ENCODE measurements at regions not wholly inside any gene's neighbourhood (a gene's known extent, or its start where the extent isn't known, plus 50 kb on each side); places are given as distances from the start of the nearest gene placed in this dataset.

GRCh38 chr6:133088931-133089695, 152.0 kb upstream of the EYA4 start:
- H3K4me2 ChIP-seq (ENCODE audit: insufficient read depth in 1 of 2, low read depth in 2 of 2, low read length in 2 of 2), result no peak overlapping the region
- no peaks in the 10 kb centered on the region for H3K27me3 ChIP-seq (replicated peaks in 1 of 4; ENCODE audit: control insufficient read depth in 3 of 4, extremely low read depth in 1 of 4, insufficient read depth in 3 of 4, low read length in 3 of 4)
- no peak overlapping the region for H3K9ac ChIP-seq (replicated peaks in 1 of 4; ENCODE audit: extremely low read depth in 1 of 4, low read depth in 3 of 4, low read length in 3 of 4)
- no peak overlapping the region for H3K27ac ChIP-seq (ENCODE audit: low read depth, low read length)
- no peak overlapping the region for H4K8ac ChIP-seq (ENCODE audit: extremely low read depth, insufficient read depth, low read length)
- no peak overlapping the region for H3K56ac ChIP-seq (replicated peaks; ENCODE audit: insufficient read length, low read depth, low read length)
- TF ChIP-seq EP300 (IDR thresholded peaks at IDR 0.05; ENCODE audit: borderline replicate concordance in 1 of 2, low read depth in 2 of 2, low read length in 2 of 2) (no peak), SIX5 (IDR thresholded peaks at IDR 0.05; ENCODE audit: low read depth, low read length) (no peak), USF2 (IDR thresholded peaks at IDR 0.05; ENCODE audit: low read length) (no peak)
- H3K79me2 ChIP-seq (ENCODE audit: control insufficient read depth in 1 of 2, insufficient read depth in 2 of 2, low read length in 2 of 2), result no peaks in the 10 kb centered on the region
- H3K23ac ChIP-seq (ENCODE audit: insufficient read length), result no peak overlapping the region
- no peak overlapping the region; the same call in 1 of the 2 replicates for H2AFZ ChIP-seq (ENCODE audit: low read length)
- CTCF ChIA-PET (ENCODE audit: partially characterized antibody), result interaction anchor here (0.8 kb wide), 1 partner anchor 24 kb away, joined by 4 read pairs; no protein-coding TSS in a partner anchor
- H3K36me3 ChIP-seq (ENCODE audit: control insufficient read depth in 2 of 4, insufficient read depth in 4 of 4, low read length in 3 of 4), result no peaks in the 10 kb centered on the region
- H2BK15ac ChIP-seq (ENCODE audit: low read length), result no peak overlapping the region
- DNase-seq (ENCODE audit: low read depth in 1 of 2, low spot score in 2 of 2) (no peak), FAIRE-seq (no peak)
- POLR2A ChIA-PET (ENCODE audit: partially characterized antibody), result no interaction called here
- no peak overlapping the region for H3K4me3 ChIP-seq (ENCODE audit: extremely low read depth in 1 of 4, insufficient read depth in 2 of 4, low read depth in 3 of 4, low read length in 4 of 4)
- no peaks in the 10 kb centered on the region for H3K9me3 ChIP-seq (ENCODE audit: insufficient read depth in 2 of 2, low read depth in 1 of 2, low read length in 1 of 2)
- H4K5ac ChIP-seq (ENCODE audit: insufficient read length, low read depth, low read length), result no peak overlapping the region
- WGBS, 2 experiments (ENCODE audit: extremely low coverage in 1 of 2, insufficient coverage in 1 of 2, insufficient read length in 1 of 2, insufficient replicate concordance in 2 of 2, low coverage in 1 of 2, low lambda C conversion rate in 2 of 2, missing lambda C conversion rate in 1 of 2), result 93% methylated on average over 5 of the region's 5 CpGs; no CpG with 5 or more reads in 1 of the 2 experiments
- no peaks in the 10 kb centered on the region for H4K20me1 ChIP-seq (replicated peaks in 1 of 2; ENCODE audit: control insufficient read depth in 1 of 2, insufficient read depth in 2 of 2, low read length in 2 of 2)
- H3K4ac ChIP-seq (replicated peaks; ENCODE audit: insufficient read length, low read depth, low read length), result no peak overlapping the region
- H4K91ac ChIP-seq (replicated peaks; ENCODE audit: insufficient read length, low read length), result no peak overlapping the region
- no peaks in the 10 kb centered on the region for H3K79me1 ChIP-seq (ENCODE audit: low read depth, low read length)
- H2BK120ac ChIP-seq (replicated peaks; ENCODE audit: low read depth, low read length), result no peak overlapping the region
- no peak overlapping the region for H2BK5ac ChIP-seq (ENCODE audit: low read depth, low read length)
- no peaks in the 10 kb centered on the region for H3K4me1 ChIP-seq (replicated peaks in 1 of 4; ENCODE audit: control insufficient read depth in 3 of 4, insufficient read depth in 4 of 4, low read length in 3 of 4)
- no peak overlapping the region for H3K14ac ChIP-seq (ENCODE audit: insufficient read length)
- no peak overlapping the region for H2BK12ac ChIP-seq (ENCODE audit: low read depth, low read length)
- no peak overlapping the region for H3K18ac ChIP-seq (ENCODE audit: extremely low read depth, low read length)
- H2BK20ac ChIP-seq (ENCODE audit: low read length), result no peak overlapping the region
- H3K23me2 ChIP-seq (ENCODE audit: low read depth, low read length), result no peaks in the 10 kb centered on the region
- H2AK5ac ChIP-seq (ENCODE audit: low read depth, low read length), result no peak overlapping the region

Measured in H1 (cell line).